ENCODE measurements at regions not wholly inside any gene's neighbourhood (a gene's known extent, or its start where the extent isn't known, plus 50 kb on each side); places are given as distances from the start of the nearest gene placed in this dataset.
A peak's percentile ranks its signal among the peaks of the same experiment; 100 is the strongest.

GRCh38 chr5:97406946-97407676 lies 224.1 kb upstream of the RIOK2 start:
- DNase-seq = no peak

GRCh38 chr5:97408331-97408730 lies 225.3 kb upstream of the RIOK2 start:
- DNase-seq = no peak

GRCh38 chr5:97412959-97413358 lies 229.9 kb upstream of the RIOK2 start:
- DNase-seq = no peak

GRCh38 chr5:97417986-97418385 lies 234.9 kb upstream of the RIOK2 start:
- no peak for DNase-seq

GRCh38 chr5:97418462-97418861 lies 235.4 kb upstream of the RIOK2 start:
- no peak for DNase-seq

- no peak for DNase-seq
These were observed 237.6 kb upstream of the RIOK2 start for GRCh38 chr5:97420646-97421045.

- DNase-seq = peak; percentile 10
These were observed 239.6 kb upstream of the RIOK2 start for GRCh38 chr5:97422678-97423077.

GRCh38 chr5:97425511-97425910 lies 242.5 kb upstream of the RIOK2 start:
- peak; percentile 17 for DNase-seq

- no peak for DNase-seq
These were observed 244.2 kb upstream of the RIOK2 start for GRCh38 chr5:97427235-97427634.

- no peak for DNase-seq
These were observed 251.0 kb upstream of the RIOK2 start for GRCh38 chr5:97434021-97434420.

- no peak for DNase-seq
These were observed 253.4 kb upstream of the RIOK2 start for GRCh38 chr5:97436405-97436804.

- no peak for DNase-seq
These were observed 260.7 kb upstream of the RIOK2 start for GRCh38 chr5:97443740-97444139.

- DNase-seq = no peak
These were observed 266.1 kb upstream of the RIOK2 start for GRCh38 chr5:97449172-97449571.

- DNase-seq = no peak
These were observed 269.6 kb upstream of the RIOK2 start for GRCh38 chr5:97452646-97453045.

GRCh38 chr5:97453263-97453662 lies 270.2 kb upstream of the RIOK2 start:
- no peak for DNase-seq

- no peak for DNase-seq
These were observed 271.0 kb upstream of the RIOK2 start for GRCh38 chr5:97454015-97454414.

GRCh38 chr5:97455996-97456395 lies 272.9 kb upstream of the RIOK2 start:
- no peak for DNase-seq

GRCh38 chr5:97458851-97459250 lies 275.8 kb upstream of the RIOK2 start:
- no peak for DNase-seq

GRCh38 chr5:97471951-97472350 lies 288.9 kb upstream of the RIOK2 start:
- DNase-seq = no peak

- DNase-seq = no peak
These were observed 292.8 kb upstream of the RIOK2 start for GRCh38 chr5:97475847-97476246.

GRCh38 chr5:97476852-97477534 lies 293.9 kb upstream of the RIOK2 start:
- no peak for DNase-seq

- no peak for DNase-seq
These were observed 295.4 kb upstream of the RIOK2 start for GRCh38 chr5:97478483-97478882.

- no peak for DNase-seq
These were observed 297.3 kb upstream of the RIOK2 start for GRCh38 chr5:97480313-97480712.

- no peak for DNase-seq
These were observed 305.1 kb upstream of the RIOK2 start for GRCh38 chr5:97488126-97488668.

Measured in fibroblast of skin of abdomen (primary cell).